ENCODE measurements at regions not wholly inside any gene's neighbourhood (a gene's known extent, or its start where the extent isn't known, plus 50 kb on each side); places are given as distances from the start of the nearest gene placed in this dataset.

DNA sequence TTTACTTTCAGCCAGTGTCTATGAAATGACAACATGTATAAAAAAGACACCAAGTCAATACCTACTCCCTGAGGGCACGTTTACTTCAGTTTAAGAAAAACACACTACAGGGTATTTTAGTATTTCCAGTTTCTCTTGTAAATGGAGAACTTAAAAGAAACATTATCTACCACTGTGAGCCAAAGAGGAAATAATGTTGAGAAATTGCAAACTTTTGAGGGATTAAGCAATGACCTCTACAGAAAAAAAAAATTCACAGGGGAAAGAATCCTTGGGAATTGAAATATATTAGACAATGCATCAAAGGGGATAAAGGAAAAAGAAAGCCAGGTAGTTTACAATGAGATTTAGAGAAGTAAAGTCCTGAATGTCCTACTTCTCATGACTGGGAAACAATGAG is 126.0 kb downstream of the KCNJ2 start:
- POLR2A ChIA-PET: interaction anchor here (1.2 kb wide), 1 partner anchor 17 kb away, joined by 6 read pairs; no protein-coding TSS in a partner anchor

DNA sequence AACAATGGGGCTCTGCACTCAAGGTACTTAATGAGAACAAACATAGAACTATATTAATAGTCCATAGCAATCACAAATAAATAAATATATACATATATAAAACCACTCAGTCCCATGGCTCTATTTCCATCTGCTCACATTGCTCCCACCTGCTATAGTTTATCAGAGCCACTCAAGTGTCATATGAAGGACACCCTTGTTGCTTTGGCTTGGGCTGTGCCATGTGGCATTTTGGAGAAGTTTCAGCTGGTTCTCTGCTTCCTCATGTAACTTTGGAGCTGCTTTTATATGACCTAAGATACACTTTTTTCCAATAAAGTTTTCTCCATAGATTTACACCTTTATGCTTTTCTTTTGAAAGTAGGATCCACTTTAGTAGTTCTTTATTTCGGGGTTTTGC is 126.4 kb downstream of the KCNJ2 start:
- POLR2A ChIA-PET: interaction anchor here (0.7 kb wide), 1 partner anchor 47 kb away, joined by 3 read pairs; no protein-coding TSS in a partner anchor
- no peak overlapping the region for H3K27ac Mint-ChIP-seq (ENCODE audit: low read depth, unreplicated experiment)
- TF ChIP-seq, protein P1, sequence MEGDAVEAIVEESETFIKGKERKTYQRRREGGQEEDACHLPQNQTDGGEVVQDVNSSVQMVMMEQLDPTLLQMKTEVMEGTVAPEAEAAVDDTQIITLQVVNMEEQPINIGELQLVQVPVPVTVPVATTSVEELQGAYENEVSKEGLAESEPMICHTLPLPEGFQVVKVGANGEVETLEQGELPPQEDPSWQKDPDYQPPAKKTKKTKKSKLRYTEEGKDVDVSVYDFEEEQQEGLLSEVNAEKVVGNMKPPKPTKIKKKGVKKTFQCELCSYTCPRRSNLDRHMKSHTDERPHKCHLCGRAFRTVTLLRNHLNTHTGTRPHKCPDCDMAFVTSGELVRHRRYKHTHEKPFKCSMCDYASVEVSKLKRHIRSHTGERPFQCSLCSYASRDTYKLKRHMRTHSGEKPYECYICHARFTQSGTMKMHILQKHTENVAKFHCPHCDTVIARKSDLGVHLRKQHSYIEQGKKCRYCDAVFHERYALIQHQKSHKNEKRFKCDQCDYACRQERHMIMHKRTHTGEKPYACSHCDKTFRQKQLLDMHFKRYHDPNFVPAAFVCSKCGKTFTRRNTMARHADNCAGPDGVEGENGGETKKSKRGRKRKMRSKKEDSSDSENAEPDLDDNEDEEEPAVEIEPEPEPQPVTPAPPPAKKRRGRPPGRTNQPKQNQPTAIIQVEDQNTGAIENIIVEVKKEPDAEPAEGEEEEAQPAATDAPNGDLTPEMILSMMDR (IDR thresholded peaks at IDR 0.05; ENCODE audit: unreplicated experiment): no peak
- H3K4me3 Mint-ChIP-seq (ENCODE audit: unreplicated experiment): no peak overlapping the region
- intact Hi-C loops (cut with micrococcal nuclease): no loop called here
- CTCF ChIA-PET: no interaction called here
- no TSS peak for BruUV-seq (replicated peaks)
- H3K36me3 Mint-ChIP-seq (ENCODE audit: insufficient read depth, unreplicated experiment): no peaks in the 10 kb centered on the region
- no peaks in the 10 kb centered on the region for H3K9me3 Mint-ChIP-seq (ENCODE audit: unreplicated experiment)
- no peaks in the 10 kb centered on the region for H3K27me3 Mint-ChIP-seq (ENCODE audit: insufficient read depth, unreplicated experiment)
- peaks cover 6% of the 10 kb centered on the region for H3K4me1 Mint-ChIP-seq (ENCODE audit: insufficient read depth, unreplicated experiment)
- DNase-seq (ENCODE audit: unreplicated experiment): no peak

More for the DNA sequence above, 126.0 kb downstream of the KCNJ2 start:
- no TSS peak for BruUV-seq (replicated peaks)
- H3K4me3 Mint-ChIP-seq (ENCODE audit: unreplicated experiment): no peak overlapping the region
- CTCF ChIA-PET: no interaction called here
- TF ChIP-seq, protein P1 (IDR thresholded peaks at IDR 0.05; ENCODE audit: unreplicated experiment): no peak
- H3K27ac Mint-ChIP-seq (ENCODE audit: low read depth, unreplicated experiment): no peak overlapping the region
- peaks cover 6% of the 10 kb centered on the region for H3K4me1 Mint-ChIP-seq (ENCODE audit: insufficient read depth, unreplicated experiment)
- H3K36me3 Mint-ChIP-seq (ENCODE audit: insufficient read depth, unreplicated experiment): no peaks in the 10 kb centered on the region
- H3K27me3 Mint-ChIP-seq (ENCODE audit: insufficient read depth, unreplicated experiment): no peaks in the 10 kb centered on the region
- peak; percentile 32 for DNase-seq (ENCODE audit: unreplicated experiment)
- intact Hi-C loops (cut with micrococcal nuclease): no loop called here
- H3K9me3 Mint-ChIP-seq (ENCODE audit: unreplicated experiment): no peaks in the 10 kb centered on the region

- intact Hi-C loops (cut with micrococcal nuclease): no loop called here
- BruUV-seq (replicated peaks): no TSS peak
- POLR2A ChIA-PET: interaction anchor here (0.7 kb wide), 1 partner anchor 46 kb away, joined by 3 read pairs; no protein-coding TSS in a partner anchor
- CTCF ChIA-PET: interaction anchor here (0.6 kb wide), 1 partner anchor 128 kb away, joined by 3 read pairs; no protein-coding TSS in a partner anchor
- H3K9me3 Mint-ChIP-seq (ENCODE audit: unreplicated experiment): no peaks in the 10 kb centered on the region
- TF ChIP-seq, protein P1 (IDR thresholded peaks at IDR 0.05; ENCODE audit: unreplicated experiment): no peak
- H3K4me3 Mint-ChIP-seq (ENCODE audit: unreplicated experiment): no peak overlapping the region
- H3K4me1 Mint-ChIP-seq (ENCODE audit: insufficient read depth, unreplicated experiment): peaks cover 6% of the 10 kb centered on the region
- no peaks in the 10 kb centered on the region for H3K27me3 Mint-ChIP-seq (ENCODE audit: insufficient read depth, unreplicated experiment)
- H3K36me3 Mint-ChIP-seq (ENCODE audit: insufficient read depth, unreplicated experiment): no peaks in the 10 kb centered on the region
- DNase-seq (ENCODE audit: unreplicated experiment): no peak
- H3K27ac Mint-ChIP-seq (ENCODE audit: low read depth, unreplicated experiment): no peak overlapping the region
These were observed 127.1 kb downstream of the KCNJ2 start for GRCh38 chr17:70296456-70296855.

- Mint-ChIP-seq H3K4me3 (ENCODE audit: unreplicated experiment) (no peak overlapping the region), H3K27me3 (ENCODE audit: insufficient read depth, unreplicated experiment) (no peaks in the 10 kb centered on the region), H3K36me3 (ENCODE audit: insufficient read depth, unreplicated experiment) (no peaks in the 10 kb centered on the region), H3K9me3 (ENCODE audit: unreplicated experiment) (no peaks in the 10 kb centered on the region), H3K4me1 (ENCODE audit: insufficient read depth, unreplicated experiment) (peaks cover 6% of the 10 kb centered on the region), H3K27ac (ENCODE audit: low read depth, unreplicated experiment) (no peak overlapping the region)
- POLR2A ChIA-PET: interaction anchor here (0.6 kb wide), 1 partner anchor 519 kb away, joined by 3 read pairs; no protein-coding TSS in a partner anchor
- no peak for DNase-seq (ENCODE audit: unreplicated experiment)
- TF ChIP-seq, protein P1 (IDR thresholded peaks at IDR 0.05; ENCODE audit: unreplicated experiment): no peak
- CTCF ChIA-PET: no interaction called here
- BruUV-seq (replicated peaks): no TSS peak
- intact Hi-C loops (cut with micrococcal nuclease): no loop called here
These were observed 128.1 kb downstream of the KCNJ2 start for GRCh38 chr17:70297397-70297796.

All from MCF 10A (cell line).